NCI-H748 (cell line): ENCODE measurements at regions not wholly inside any gene's neighbourhood (a gene's known extent, or its start where the extent isn't known, plus 50 kb on each side); places are given as distances from the start of the nearest gene placed in this dataset.

Source experiments
- DNase-seq: peaks from one replicate; lab custom pipeline; 2025; ENCODE audit not compliant: unreplicated experiment; lab: John Stamatoyannopoulos, UW

- no peak for DNase-seq
Measured at GRCh38 chr5:120738568-120738967, 274.5 kb downstream of the PRR16 start.

DNA sequence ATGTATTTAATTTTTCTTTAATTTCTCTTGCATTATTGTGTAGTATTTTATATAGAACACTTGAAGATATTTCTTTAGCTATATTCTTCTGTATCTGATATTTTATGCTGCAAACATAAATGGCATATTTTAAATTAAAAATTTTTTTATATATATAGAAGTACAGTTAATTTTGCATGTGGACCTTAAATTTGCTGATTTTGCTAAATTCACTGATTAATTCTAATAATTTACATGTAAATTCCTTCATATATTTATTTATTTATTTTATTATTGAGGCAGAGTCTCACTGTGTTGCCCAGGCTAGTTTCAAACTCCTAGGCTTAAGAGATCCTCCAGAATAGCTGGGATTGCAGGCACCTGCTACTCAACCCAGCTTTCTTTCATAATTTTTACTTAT is 276.9 kb downstream of the PRR16 start:
- DNase-seq = no peak

DNA sequence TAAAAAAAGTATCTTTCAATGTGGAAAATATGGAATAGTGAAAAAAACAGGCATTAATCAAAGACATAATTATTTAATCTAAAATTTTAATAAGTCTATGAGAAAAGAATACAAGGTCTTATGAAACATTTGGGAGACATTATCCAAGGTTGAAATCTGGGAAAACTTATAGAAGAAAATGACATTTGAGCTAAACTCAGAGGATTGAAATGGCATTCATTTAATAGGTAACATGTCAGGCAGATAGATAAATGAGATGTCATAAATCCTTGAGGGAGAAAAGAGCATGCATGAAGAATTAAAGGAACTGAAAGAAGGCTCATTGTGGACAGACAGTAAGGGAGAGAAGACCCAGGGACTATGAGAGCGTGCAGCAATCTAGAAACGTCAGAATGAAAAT is 284.4 kb downstream of the PRR16 start:
- DNase-seq = no peak

DNA sequence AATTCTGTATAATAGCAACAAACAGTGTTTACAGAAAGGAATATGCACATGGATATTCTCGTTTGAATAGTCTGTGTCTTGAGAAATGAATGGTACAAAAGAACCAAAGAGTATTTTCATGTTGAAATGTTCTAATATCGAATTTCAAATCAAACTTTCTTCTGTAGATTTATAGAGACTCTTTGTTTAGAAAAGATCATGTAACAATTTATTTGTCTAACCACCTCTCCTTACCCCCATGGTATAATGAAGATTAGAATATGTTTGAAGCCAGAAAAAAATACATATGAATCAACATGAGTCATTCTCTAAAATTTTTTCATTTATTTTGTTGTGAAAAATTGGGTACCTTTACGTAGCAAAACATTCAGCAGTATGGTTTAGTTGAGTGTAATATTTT is 285.6 kb downstream of the PRR16 start:
- no peak for DNase-seq

DNA sequence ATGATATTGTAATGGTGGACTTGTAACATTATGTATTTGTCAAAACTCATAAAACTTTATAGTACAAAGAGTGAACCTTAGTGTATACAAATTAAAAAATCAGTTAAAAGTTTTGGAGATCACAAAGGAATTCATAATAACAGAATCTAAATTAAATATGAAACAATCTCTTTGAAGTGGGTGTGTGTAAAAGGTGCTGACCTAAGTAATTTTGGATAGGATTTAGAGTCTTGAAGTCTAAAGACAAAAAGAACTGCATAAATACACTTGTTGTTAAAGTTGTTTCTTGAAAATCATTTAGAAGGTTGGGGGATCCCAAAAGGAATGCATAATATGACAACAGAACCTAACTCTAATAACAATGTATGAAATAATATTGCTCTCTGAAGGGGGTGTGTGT is 295.5 kb downstream of the PRR16 start:
- DNase-seq = no peak

DNA sequence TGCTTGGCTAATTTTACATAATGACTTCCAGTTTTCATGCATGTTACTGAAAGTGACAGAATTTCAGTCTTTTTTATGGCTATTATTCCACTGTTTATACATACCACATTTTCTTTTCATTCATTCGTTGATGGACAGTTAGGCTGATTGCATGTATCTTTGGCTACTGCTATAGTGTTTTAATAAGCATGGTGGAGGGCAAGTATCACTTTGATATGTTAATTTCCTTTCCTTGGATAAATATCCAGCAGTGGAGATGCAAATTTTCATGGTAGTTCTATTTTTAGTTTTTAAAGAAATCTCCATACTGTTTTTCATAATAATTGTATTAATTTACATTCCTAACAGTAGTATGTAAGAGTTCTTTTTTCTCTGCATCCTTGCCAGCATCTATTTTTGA is 297.9 kb downstream of the PRR16 start:
- DNase-seq = no peak

DNA sequence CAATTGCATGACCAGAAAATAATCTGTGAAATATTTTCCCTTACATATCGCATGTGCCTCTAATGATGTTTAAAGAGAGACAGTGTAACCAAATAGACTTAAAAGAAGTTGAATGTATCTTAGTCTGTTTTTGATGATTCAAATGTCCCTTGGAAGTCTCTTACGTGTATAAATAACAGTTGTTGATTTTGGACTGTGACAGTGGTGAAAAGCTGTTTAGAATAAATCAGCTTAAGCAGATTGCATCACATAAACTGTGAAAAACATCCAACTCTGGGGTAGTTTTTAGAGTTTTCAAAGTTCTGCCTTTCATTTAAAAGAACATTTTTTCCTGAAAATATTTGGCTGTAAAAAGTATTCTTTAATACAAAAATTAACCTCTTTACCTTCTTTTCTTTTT is 301.1 kb downstream of the PRR16 start:
- DNase-seq = no peak

DNA sequence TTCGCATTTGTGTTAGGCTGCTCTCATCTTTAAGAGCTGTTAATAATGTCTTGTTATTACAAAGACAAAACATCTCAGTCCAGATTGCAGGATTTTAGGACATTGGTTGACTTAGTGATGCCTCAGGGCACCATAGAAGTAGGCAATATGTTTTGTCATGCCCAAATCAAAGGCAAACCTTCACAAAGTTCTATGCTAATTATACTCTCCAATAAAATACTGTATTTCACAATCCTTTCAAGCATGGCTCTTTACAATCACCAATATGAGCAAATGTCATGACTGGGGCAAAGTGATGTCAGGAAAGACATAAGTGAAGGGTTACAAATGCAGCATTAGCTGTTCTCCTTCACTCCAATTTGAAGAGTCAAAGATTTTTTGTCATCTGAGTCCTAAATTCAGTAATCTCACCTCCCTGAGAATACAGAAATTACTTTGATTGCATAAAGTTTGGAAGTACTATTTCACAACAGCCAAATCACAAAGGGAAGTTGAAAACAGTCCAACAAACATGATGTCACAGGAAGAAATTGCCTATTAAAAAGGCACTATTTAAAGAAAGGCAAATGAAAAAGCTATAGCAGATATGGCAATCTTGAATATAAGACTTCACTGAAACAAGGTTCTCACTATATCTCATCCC is 303.2 kb downstream of the PRR16 start:
- no peak for DNase-seq

DNA sequence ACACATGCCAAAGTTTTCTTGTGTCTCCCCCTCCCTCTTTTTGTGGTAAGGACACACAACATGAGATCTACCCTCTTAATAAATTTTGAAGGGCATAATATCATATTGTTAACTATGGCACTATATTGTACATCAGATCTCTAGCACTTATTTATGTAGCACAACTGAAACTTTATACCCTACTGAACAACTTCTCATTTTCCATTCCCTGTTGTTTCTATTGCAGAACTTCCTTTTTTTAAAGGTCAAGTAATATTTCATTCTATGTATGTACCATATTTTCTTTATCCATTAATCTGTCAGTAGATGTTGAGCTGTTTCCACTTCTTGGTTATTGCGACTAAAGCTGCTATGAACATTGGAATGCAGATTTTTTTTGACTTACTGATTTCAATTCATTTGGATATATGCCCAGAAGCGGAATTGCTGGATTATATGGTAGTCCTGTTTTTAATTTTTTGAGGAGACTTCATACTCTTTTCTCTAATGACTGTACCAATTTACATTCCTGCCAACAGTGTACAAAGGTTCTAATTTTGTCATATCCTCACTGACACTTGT is 305.3 kb downstream of the PRR16 start:
- no peak for DNase-seq

DNA sequence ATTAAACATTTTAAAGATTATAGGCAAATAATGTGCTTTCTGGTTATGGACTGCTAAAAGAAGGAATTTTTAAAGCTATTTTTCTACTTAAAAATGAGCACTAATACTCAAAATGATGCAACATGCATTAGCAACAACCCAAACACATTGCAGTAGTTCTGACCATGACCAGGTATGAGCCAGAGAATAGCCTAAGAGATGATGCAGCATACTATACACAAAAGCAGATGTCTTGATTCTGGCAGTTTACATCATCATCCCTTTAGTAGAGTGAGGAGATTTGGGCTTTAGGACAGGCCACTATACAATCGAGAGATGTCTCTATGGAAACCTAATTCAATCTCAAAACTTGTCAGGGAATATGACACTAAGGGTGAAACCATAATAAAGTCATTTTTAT is 307.1 kb downstream of the PRR16 start:
- DNase-seq = no peak

- DNase-seq = no peak
Measured at GRCh38 chr5:120778491-120779484, 314.7 kb downstream of the PRR16 start.

GRCh38 chr5:120779674-120780073 is 315.6 kb downstream of the PRR16 start:
- no peak for DNase-seq

GRCh38 chr5:120788481-120788880 is 324.4 kb downstream of the PRR16 start:
- no peak for DNase-seq

- no peak for DNase-seq
Measured at GRCh38 chr5:120789918-120790317, 325.8 kb downstream of the PRR16 start.

- no peak for DNase-seq
Measured at GRCh38 chr5:120790339-120790738, 326.2 kb downstream of the PRR16 start.

GRCh38 chr5:120792477-120792876 is 328.4 kb downstream of the PRR16 start:
- no peak for DNase-seq

DNA sequence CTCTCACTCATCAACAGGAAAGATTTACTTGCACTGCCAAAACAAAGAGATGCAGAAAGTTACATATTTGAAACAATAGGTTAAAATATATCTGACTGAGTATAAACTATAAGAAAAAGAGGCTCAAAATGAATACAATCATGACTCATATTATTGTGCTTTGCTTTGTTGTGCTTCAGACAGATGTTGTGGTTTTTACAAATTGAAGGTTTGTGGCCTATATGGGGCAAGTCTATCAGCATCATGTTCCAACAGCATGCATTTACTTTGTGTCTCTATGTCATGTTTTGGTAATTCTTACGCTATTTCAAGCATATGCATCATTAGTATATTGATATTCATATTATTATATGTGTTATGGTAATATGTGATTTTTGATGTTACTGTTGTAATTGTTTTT is 330.0 kb downstream of the PRR16 start:
- no peak for DNase-seq

DNA sequence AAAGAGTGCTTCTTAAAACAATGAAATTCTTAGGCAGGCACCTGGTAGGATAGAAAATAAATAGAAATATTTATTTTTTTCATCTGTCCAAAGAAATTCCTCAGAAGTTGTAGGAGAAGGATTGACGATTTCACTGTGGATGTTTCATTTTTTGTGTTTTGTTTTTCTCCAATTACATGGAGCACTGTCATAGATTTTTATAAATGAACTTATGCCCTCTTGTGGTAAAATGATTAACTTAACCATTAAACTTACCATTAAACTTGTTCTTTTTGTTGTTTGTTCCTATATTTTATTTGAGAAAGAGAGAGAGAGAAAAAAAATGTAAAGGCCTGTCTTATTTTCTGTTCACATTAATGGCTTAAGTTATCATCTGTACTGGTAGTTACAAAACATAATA is 339.2 kb downstream of the PRR16 start:
- DNase-seq = no peak

DNA sequence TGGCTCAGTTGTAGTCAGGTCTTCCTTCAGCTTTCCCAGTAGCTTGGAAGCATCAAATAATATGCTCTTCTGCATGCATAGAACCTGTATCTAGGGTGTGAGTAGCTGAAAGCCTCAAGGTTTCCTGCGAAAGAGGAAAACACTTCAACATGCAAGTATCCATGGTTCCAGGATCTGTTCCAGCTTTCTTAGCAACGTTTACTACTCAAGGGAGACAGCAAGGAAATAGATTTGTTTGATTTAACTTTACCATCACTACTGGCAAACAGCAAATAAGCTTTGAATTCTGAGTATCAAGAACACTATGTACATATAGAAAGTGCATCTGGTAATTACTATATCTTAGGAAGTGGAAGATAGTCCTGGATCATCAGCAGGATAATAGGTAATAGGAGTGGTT is 341.0 kb downstream of the PRR16 start:
- no peak for DNase-seq

DNA sequence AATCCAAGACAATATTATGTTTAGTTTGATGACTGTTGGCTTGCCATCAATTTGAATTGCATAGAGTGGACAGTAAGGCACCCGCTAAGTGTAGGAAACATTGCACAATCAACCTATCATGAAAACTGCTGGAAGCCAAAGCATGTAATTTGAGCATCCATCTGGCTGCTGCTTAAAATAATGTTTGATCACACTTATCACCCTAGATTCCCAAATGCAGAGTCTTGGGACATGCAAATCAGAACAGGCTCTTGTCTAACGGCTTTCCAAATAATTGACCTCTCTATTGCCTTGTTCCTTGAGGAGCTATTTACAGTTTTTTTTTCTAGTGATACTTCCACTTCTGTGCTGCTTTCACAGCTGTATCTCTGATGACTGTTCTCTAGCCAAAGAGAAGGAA is 342.1 kb downstream of the PRR16 start:
- DNase-seq = no peak

DNA sequence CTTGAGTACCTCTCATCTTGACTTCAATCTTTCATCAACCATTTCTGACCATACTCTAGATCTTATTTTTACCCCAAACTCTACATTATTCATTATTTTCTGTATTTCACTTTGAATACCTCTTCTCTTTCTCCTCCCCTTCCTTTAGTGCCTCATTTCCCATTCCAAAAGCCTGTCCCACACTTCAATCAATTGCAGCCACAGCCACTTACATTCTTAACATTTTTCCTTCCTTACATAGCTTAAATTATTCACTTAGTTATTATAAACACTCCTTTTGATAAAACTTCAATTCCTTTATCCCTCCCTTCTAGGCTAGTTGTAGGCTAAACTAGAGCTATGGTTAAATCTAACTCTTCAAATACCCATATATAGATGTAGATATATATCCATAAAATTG is 344.0 kb downstream of the PRR16 start:
- DNase-seq = no peak

GRCh38 chr5:120808606-120809005 is 344.5 kb downstream of the PRR16 start:
- DNase-seq = no peak
